SK-N-SH (cell line): ENCODE measurements at regions not wholly inside any gene's neighbourhood (a gene's known extent, or its start where the extent isn't known, plus 50 kb on each side); places are given as distances from the start of the nearest gene placed in this dataset.

Experiments
- CTCF ChIP-seq: fragments of 200-600 bp; sonication (generic); IDR thresholded peaks from 2 replicates; pipeline ENCODE4 v1.6.1; 2017; ENCODE audit warnings: antibody characterized with exemption, mild to moderate bottlenecking, moderate library complexity
- SIN3A ChIP-seq: IDR thresholded peaks from 2 replicates; pipeline ENCODE4 v1.6.1; 2012; ENCODE audit warnings: low read depth, mild to moderate bottlenecking, low read length, moderate library complexity, borderline replicate concordance
- YY1 ChIP-seq: IDR thresholded peaks from 2 replicates; pipeline ENCODE4 v1.4.0; 2012; ENCODE audit warnings: low read depth, mild to moderate bottlenecking

- TF ChIP-seq YY1 (no peak), SIN3A (no peak), CTCF (no peak)
Measured at GRCh38 chr1:194347200-194347599, 1160.8 kb upstream of the B3GALT2 start.
